ENCODE measurements at regions not wholly inside any gene's neighbourhood (a gene's known extent, or its start where the extent isn't known, plus 50 kb on each side); places are given as distances from the start of the nearest gene placed in this dataset.
A peak's percentile ranks its signal among the peaks of the same experiment; 100 is the strongest.
"Not testable (repeated sequence)": the region's sequence is repeated elsewhere in the genome, so short reads cannot be mapped to it uniquely, and the experiment has no call there.

GRCh38 chr10:64430690-64431323, 909.6 kb downstream of the REEP3 start (continued):
- TF ChIP-seq ZNF462 (CRISPR knock-in tag; IDR thresholded peaks at IDR 0.05) (peak; percentile 35; the same call in 1 of the 2 replicates), ZNF114 (CRISPR knock-in tag; IDR thresholded peaks at IDR 0.05) (0 out of 2 replicates have a peak, but pooled peaks have one; percentile 12), NANOG (IDR thresholded peaks at IDR 0.05; ENCODE audit: borderline replicate concordance) (no peak), CTCF (conservative IDR thresholded peaks at IDR 0.05; ENCODE audit: low read depth in 2 of 2) (peak; percentile 72 to 84)

GRCh38 chr10:64441872-64442271, 920.7 kb downstream of the REEP3 start:
- not testable (repeated sequence) for H3K27ac ChIP-seq (ENCODE audit: low read depth); H3K4me1 Mint-ChIP-seq; H3K27me3 ChIP-seq (ENCODE audit: insufficient read depth); H3K9me2 ChIP-seq (ENCODE audit: insufficient read depth); H3K36me3 ChIP-seq (ENCODE audit: insufficient read depth); H3K27me3 Mint-ChIP-seq (ENCODE audit: insufficient read depth, low read depth, poor library complexity); ATAC-seq; H3K4me1 ChIP-seq (ENCODE audit: insufficient read depth); H3K79me2 ChIP-seq (replicated peaks; ENCODE audit: insufficient read depth); H3K27ac Mint-ChIP-seq; H3F3A ChIP-seq (replicated peaks; ENCODE audit: low read depth); H3K4me3 ChIP-seq; H3K4me3 Mint-ChIP-seq; H3K4me2 ChIP-seq; H4K20me1 ChIP-seq (replicated peaks; ENCODE audit: insufficient read depth); DNase-seq (ENCODE audit: low spot score); H2AFZ ChIP-seq
- Mint-ChIP-seq H3K9me3 (peaks cover 37% of the 10 kb centered on the region), H3K36me3 (ENCODE audit: low read depth) (peaks cover 14% of the 10 kb centered on the region; the same call in 2 of the 3 replicates)
